GM18909 (cell line): ENCODE measurements at regions not wholly inside any gene's neighbourhood (a gene's known extent, or its start where the extent isn't known, plus 50 kb on each side); places are given as distances from the start of the nearest gene placed in this dataset.

Source experiments
- ATAC-seq: cut with Tn5 transposase; IDR thresholded peaks from one replicate; pipeline ENCODE4 v1.9.1; 2021; ENCODE audit warnings: mild to moderate bottlenecking; ENCODE audit not compliant: unreplicated experiment, poor library complexity

GRCh38 chr3:3586336-3586735 lies 212.9 kb upstream of the LRRN1 start:
- no peak for ATAC-seq

- ATAC-seq, result no peak
These were observed 219.6 kb upstream of the LRRN1 start for GRCh38 chr3:3579658-3580057.

- no peak for ATAC-seq
These were observed 220.5 kb upstream of the LRRN1 start for GRCh38 chr3:3578718-3579117.

GRCh38 chr3:3577823-3578222 lies 221.4 kb upstream of the LRRN1 start:
- ATAC-seq, result no peak

- no peak for ATAC-seq
These were observed 225.9 kb upstream of the LRRN1 start for GRCh38 chr3:3573341-3573740.

GRCh38 chr3:3560591-3561311 lies 238.5 kb upstream of the LRRN1 start:
- no peak for ATAC-seq

GRCh38 chr3:3559786-3560185 lies 239.4 kb upstream of the LRRN1 start:
- ATAC-seq, result no peak

- ATAC-seq, result no peak
These were observed 243.2 kb upstream of the LRRN1 start for GRCh38 chr3:3556078-3556477.

GRCh38 chr3:3553236-3553635 lies 246.0 kb upstream of the LRRN1 start:
- no peak for ATAC-seq

- no peak for ATAC-seq
These were observed 246.5 kb upstream of the LRRN1 start for GRCh38 chr3:3552761-3553160.

GRCh38 chr3:3551981-3552380 lies 247.2 kb upstream of the LRRN1 start:
- no peak for ATAC-seq

GRCh38 chr3:3545360-3545759 lies 253.9 kb upstream of the LRRN1 start:
- no peak for ATAC-seq

- ATAC-seq, result no peak
These were observed 260.8 kb upstream of the LRRN1 start for GRCh38 chr3:3538451-3538850.

GRCh38 chr3:3532508-3532907 lies 266.7 kb upstream of the LRRN1 start:
- ATAC-seq, result no peak

- ATAC-seq, result no peak
These were observed 267.8 kb upstream of the LRRN1 start for GRCh38 chr3:3531476-3531875.

- ATAC-seq, result no peak
These were observed 280.0 kb upstream of the LRRN1 start for GRCh38 chr3:3519266-3519665.

GRCh38 chr3:3516996-3517395 lies 282.2 kb upstream of the LRRN1 start:
- no peak for ATAC-seq

GRCh38 chr3:3516384-3516783 lies 282.8 kb upstream of the LRRN1 start:
- ATAC-seq, result no peak

GRCh38 chr3:3509665-3510064 lies 289.6 kb upstream of the LRRN1 start:
- ATAC-seq, result no peak

GRCh38 chr3:3504686-3505085 lies 294.5 kb upstream of the LRRN1 start:
- no peak for ATAC-seq

GRCh38 chr3:3503411-3503810 lies 295.8 kb upstream of the LRRN1 start:
- ATAC-seq, result no peak

- ATAC-seq, result no peak
These were observed 299.2 kb upstream of the LRRN1 start for GRCh38 chr3:3499987-3500386.
